Endodermal cell (in vitro differentiated cells): ENCODE measurements at regions not wholly inside any gene's neighbourhood (a gene's known extent, or its start where the extent isn't known, plus 50 kb on each side); places are given as distances from the start of the nearest gene placed in this dataset.

Experiments used
- DNase-seq: peaks from one replicate; pipeline ENCODE4 v3.0.0-alpha.2; 2017
- H3K27ac ChIP-seq: 2 replicates; pipeline ENCODE4 v1.5.1; 2013; ENCODE audit warnings: mild to moderate bottlenecking, low read depth, low read length, moderate library complexity
- H3K27me3 ChIP-seq: 2 replicates; pipeline ENCODE4 v1.6.1; 2013; ENCODE audit warnings: mild to moderate bottlenecking, low read length, moderate library complexity; ENCODE audit not compliant: insufficient read depth, control insufficient read depth, poor library complexity, severe bottlenecking
- H3K36me3 ChIP-seq: 2 replicates; pipeline ENCODE4 v1.7.0; 2013; ENCODE audit warnings: mild to moderate bottlenecking, low read length, moderate library complexity; ENCODE audit not compliant: control insufficient read depth, insufficient read depth
- H3K4me1 ChIP-seq: one replicate; pipeline ENCODE4 v1.7.0; 2013; ENCODE audit warnings: low read length; ENCODE audit not compliant: control insufficient read depth, insufficient read depth
- H3K4me3 ChIP-seq: 2 replicates; pipeline ENCODE4 v1.5.1; 2013; ENCODE audit warnings: mild to moderate bottlenecking, low read length, moderate library complexity
- H3K9ac ChIP-seq: 2 replicates; pipeline ENCODE4 v1.6.1; 2013; ENCODE audit warnings: mild to moderate bottlenecking, low read length, moderate library complexity; ENCODE audit not compliant: poor library complexity, severe bottlenecking; ENCODE audit errors: extremely low read depth
- H3K9me3 ChIP-seq: 2 replicates; pipeline ENCODE4 v1.6.1; 2013; ENCODE audit warnings: mild to moderate bottlenecking, low read length, moderate library complexity; ENCODE audit not compliant: control insufficient read depth
- H3K27ac Mint-ChIP-seq: 2 replicates; pipeline ENCODE4 v1.8.0; 2020; ENCODE audit warnings: mixed read lengths
- H3K27me3 Mint-ChIP-seq: 2 replicates; pipeline ENCODE4 v1.8.0; 2021; ENCODE audit warnings: mild to moderate bottlenecking, mixed read lengths; ENCODE audit not compliant: insufficient read depth
- H3K36me3 Mint-ChIP-seq: 2 replicates; pipeline ENCODE4 v1.8.0; 2020; ENCODE audit warnings: low read depth, mixed read lengths
- H3K4me1 Mint-ChIP-seq: 2 replicates; pipeline ENCODE4 v1.8.0; 2020; ENCODE audit warnings: mixed read lengths
- H3K4me3 Mint-ChIP-seq: 2 replicates; pipeline ENCODE4 v1.8.0; 2020; ENCODE audit warnings: mild to moderate bottlenecking, moderate library complexity, mixed read lengths
- H3K9me3 Mint-ChIP-seq: 2 replicates; pipeline ENCODE4 v1.8.0; 2020; ENCODE audit warnings: mild to moderate bottlenecking, mixed read lengths
- CTCF ChIP-seq: fragments of 200-600 bp; sonication (generic); conservative IDR thresholded peaks from 2 replicates; pipeline ENCODE4 v1.5.0; 2021; ENCODE audit warnings: antibody characterized with exemption, mild to moderate bottlenecking
- WGBS, 2 experiments: methylation state at CpG; one replicate each; pipeline versions ENCODE4 v1.1.5 to v1.1.7; 2013; ENCODE audit warnings: missing lambda C conversion rate in 2 of 2, mixed read lengths in 1 of 2; ENCODE audit not compliant: insufficient coverage in 1 of 2, insufficient read length in 1 of 2; 5-methylcytosine and 5-hydroxymethylcytosine counted together

- Histone ChIP-seq H3K36me3 (no peaks in the 10 kb centered on the region), H3K27me3 (no peaks in the 10 kb centered on the region), H3K9me3 (no peaks in the 10 kb centered on the region), H3K27ac (no peak overlapping the region), H3K9ac (no peak overlapping the region), H3K4me3 (no peak overlapping the region), H3K4me1 (no peaks in the 10 kb centered on the region)
- Mint-ChIP-seq H3K4me3 (no peak overlapping the region), H3K27me3 (no peaks in the 10 kb centered on the region), H3K9me3 (no peaks in the 10 kb centered on the region), H3K4me1 (no peaks in the 10 kb centered on the region), H3K27ac (no peak overlapping the region), H3K36me3 (no peaks in the 10 kb centered on the region)
- peak; percentile 84 for TF ChIP-seq CTCF
- DNase-seq, result peak; percentile 38
- WGBS, 2 experiments, result 14 to 60% methylated on average over 1 to 3 of the region's 3 CpGs
Observed at GRCh38 chr14:43894534-43894933, 612.5 kb downstream of the FSCB start.

GRCh38 chr14:43887523-43887922 is 619.6 kb downstream of the FSCB start:
- no peak for TF ChIP-seq CTCF
- Mint-ChIP-seq H3K27me3 (no peaks in the 10 kb centered on the region), H3K36me3 (no peaks in the 10 kb centered on the region), H3K9me3 (no peaks in the 10 kb centered on the region), H3K4me3 (no peak overlapping the region), H3K27ac (no peak overlapping the region), H3K4me1 (no peaks in the 10 kb centered on the region)
- Histone ChIP-seq H3K27ac (no peak overlapping the region), H3K27me3 (no peaks in the 10 kb centered on the region), H3K9ac (no peak overlapping the region), H3K4me3 (no peak overlapping the region), H3K9me3 (no peaks in the 10 kb centered on the region), H3K36me3 (no peaks in the 10 kb centered on the region), H3K4me1 (no peaks in the 10 kb centered on the region)
- DNase-seq, result no peak
- 98 to 100% methylated on average over 1 of the region's 2 CpGs for WGBS, 2 experiments

- Mint-ChIP-seq H3K27ac (no peak overlapping the region), H3K4me1 (peaks cover 15% of the 10 kb centered on the region), H3K4me3 (no peak overlapping the region), H3K9me3 (no peaks in the 10 kb centered on the region), H3K36me3 (no peaks in the 10 kb centered on the region), H3K27me3 (no peaks in the 10 kb centered on the region)
- Histone ChIP-seq H3K9ac (no peak overlapping the region), H3K9me3 (no peaks in the 10 kb centered on the region), H3K27ac (no peak overlapping the region), H3K4me3 (no peak overlapping the region), H3K27me3 (no peaks in the 10 kb centered on the region), H3K4me1 (peaks cover 10% of the 10 kb centered on the region), H3K36me3 (no peaks in the 10 kb centered on the region)
- no peak for TF ChIP-seq CTCF
- 81 to 94% methylated on average over 2 to 3 of the region's 3 CpGs for WGBS, 2 experiments
- no peak for DNase-seq
Observed at GRCh38 chr14:43877351-43877960, 629.6 kb downstream of the FSCB start.
